ENCODE measurements at regions not wholly inside any gene's neighbourhood (a gene's known extent, or its start where the extent isn't known, plus 50 kb on each side); places are given as distances from the start of the nearest gene placed in this dataset.

DNA sequence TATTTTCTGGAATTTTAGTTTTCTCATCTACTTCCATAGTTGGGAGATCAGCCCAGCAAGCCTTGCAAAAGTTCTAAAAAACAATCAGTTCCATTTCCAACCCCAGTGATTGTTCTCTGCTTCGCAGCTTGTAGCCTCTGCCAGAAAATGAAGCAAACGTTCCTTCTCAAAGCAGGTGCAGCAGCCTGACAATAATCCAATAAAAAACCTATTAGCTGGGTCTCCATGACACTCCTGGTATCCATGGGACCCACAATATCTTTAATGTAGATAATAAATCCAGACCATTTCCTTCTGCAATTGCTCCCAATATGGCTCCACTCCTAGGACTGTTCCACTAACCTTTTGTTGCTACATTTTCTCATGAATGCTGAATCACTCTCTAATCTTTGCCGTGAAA, 140.8 kb upstream of the SETBP1 start:
- no peak for TF ChIP-seq POLR2A (IDR thresholded peaks at IDR 0.05)
- TF ChIP-seq, protein P1, sequence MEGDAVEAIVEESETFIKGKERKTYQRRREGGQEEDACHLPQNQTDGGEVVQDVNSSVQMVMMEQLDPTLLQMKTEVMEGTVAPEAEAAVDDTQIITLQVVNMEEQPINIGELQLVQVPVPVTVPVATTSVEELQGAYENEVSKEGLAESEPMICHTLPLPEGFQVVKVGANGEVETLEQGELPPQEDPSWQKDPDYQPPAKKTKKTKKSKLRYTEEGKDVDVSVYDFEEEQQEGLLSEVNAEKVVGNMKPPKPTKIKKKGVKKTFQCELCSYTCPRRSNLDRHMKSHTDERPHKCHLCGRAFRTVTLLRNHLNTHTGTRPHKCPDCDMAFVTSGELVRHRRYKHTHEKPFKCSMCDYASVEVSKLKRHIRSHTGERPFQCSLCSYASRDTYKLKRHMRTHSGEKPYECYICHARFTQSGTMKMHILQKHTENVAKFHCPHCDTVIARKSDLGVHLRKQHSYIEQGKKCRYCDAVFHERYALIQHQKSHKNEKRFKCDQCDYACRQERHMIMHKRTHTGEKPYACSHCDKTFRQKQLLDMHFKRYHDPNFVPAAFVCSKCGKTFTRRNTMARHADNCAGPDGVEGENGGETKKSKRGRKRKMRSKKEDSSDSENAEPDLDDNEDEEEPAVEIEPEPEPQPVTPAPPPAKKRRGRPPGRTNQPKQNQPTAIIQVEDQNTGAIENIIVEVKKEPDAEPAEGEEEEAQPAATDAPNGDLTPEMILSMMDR (IDR thresholded peaks at IDR 0.05): no peak

Measured in suprapubic skin (tissue), 3 donors.